ENCODE measurements at regions not wholly inside any gene's neighbourhood (a gene's known extent, or its start where the extent isn't known, plus 50 kb on each side); places are given as distances from the start of the nearest gene placed in this dataset.

GRCh38 chr6:44715925-44716324, 328.4 kb downstream of the CDC5L start:
- ChIA-PET POLR2A (no interaction called here), CTCF (no interaction called here)
- no peak overlapping the region for H3K27ac Mint-ChIP-seq
- no peaks in the 10 kb centered on the region for H3K9me3 Mint-ChIP-seq
- H3K36me3 Mint-ChIP-seq, result no peaks in the 10 kb centered on the region
- ATAC-seq, result no peak
- no peak for DNase-seq (ENCODE audit: low spot score)
- TF ChIP-seq EMX1 (CRISPR knock-in tag; IDR thresholded peaks at IDR 0.05), result no peak
- no peak overlapping the region for H3K4me3 Mint-ChIP-seq
- H3K27me3 Mint-ChIP-seq (ENCODE audit: low read depth), result peaks cover 2% of the 10 kb centered on the region; the same call in 1 of the 2 replicates
- peaks cover 7% of the 10 kb centered on the region for H3K4me1 Mint-ChIP-seq

- TF ChIP-seq TP53 (CRISPR knock-in tag; IDR thresholded peaks at IDR 0.05) (no peak), ATF3 (CRISPR knock-in tag; conservative IDR thresholded peaks at IDR 0.05) (no peak), SP1 (CRISPR knock-in tag; conservative IDR thresholded peaks at IDR 0.05) (no peak), ERG (CRISPR knock-in tag; IDR thresholded peaks at IDR 0.05) (no peak), NR2C2 (CRISPR knock-in tag; IDR thresholded peaks at IDR 0.05) (no peak), SMAD3 (CRISPR knock-in tag; IDR thresholded peaks at IDR 0.05; ENCODE audit: borderline replicate concordance) (no peak), FOXP4 (CRISPR knock-in tag; IDR thresholded peaks at IDR 0.05) (no peak), PRRX2 (CRISPR knock-in tag; IDR thresholded peaks at IDR 0.05) (no peak), NFYB (CRISPR knock-in tag; conservative IDR thresholded peaks at IDR 0.05; ENCODE audit: low read depth) (no peak), JUN (CRISPR knock-in tag; IDR thresholded peaks at IDR 0.05) (no peak), MYBL2 (CRISPR knock-in tag; IDR thresholded peaks at IDR 0.05) (no peak)
- no peak for DNase-seq (ENCODE audit: low spot score)
- H3K27ac Mint-ChIP-seq, result no peak overlapping the region
Measured at GRCh38 chr6:44717431-44717830, 329.9 kb downstream of the CDC5L start.

GRCh38 chr6:44721954-44722578, 334.6 kb downstream of the CDC5L start:
- Mint-ChIP-seq H3K27me3 (ENCODE audit: low read depth) (0 out of 2 replicates have a peak, but pooled peaks cover 2% of the 10 kb centered on the region), H3K4me3 (no peak overlapping the region), H3K27ac (no peak overlapping the region), H3K36me3 (no peaks in the 10 kb centered on the region), H3K9me3 (no peaks in the 10 kb centered on the region), H3K4me1 (peaks cover 11% of the 10 kb centered on the region)
- ATAC-seq (no peak), DNase-seq (ENCODE audit: low spot score) (no peak)
- POLR2A ChIA-PET, result no interaction called here
- CTCF ChIA-PET, result interaction anchor here (2.1 kb wide), 1 partner anchor 54 kb away, joined by 5 read pairs; no protein-coding TSS in a partner anchor
- no peak for TF ChIP-seq ZSCAN18 (CRISPR knock-in tag; IDR thresholded peaks at IDR 0.05)
- no peak for TF ChIP-seq CTCF (IDR thresholded peaks at IDR 0.05)

More at GRCh38 chr6:44717431-44717830, 329.9 kb downstream of the CDC5L start:
- CTCF ChIA-PET, result no interaction called here
- H3K9me3 Mint-ChIP-seq, result no peaks in the 10 kb centered on the region
- no peak overlapping the region for H3K4me3 Mint-ChIP-seq
- H3K27me3 Mint-ChIP-seq (ENCODE audit: low read depth), result peaks cover 2% of the 10 kb centered on the region; the same call in 1 of the 2 replicates
- POLR2A ChIA-PET, result no interaction called here
- no peak for ATAC-seq
- H3K36me3 Mint-ChIP-seq, result no peaks in the 10 kb centered on the region
- H3K4me1 Mint-ChIP-seq, result peaks cover 7% of the 10 kb centered on the region
